ENCODE measurements at regions not wholly inside any gene's neighbourhood (a gene's known extent, or its start where the extent isn't known, plus 50 kb on each side); places are given as distances from the start of the nearest gene placed in this dataset.

DNA sequence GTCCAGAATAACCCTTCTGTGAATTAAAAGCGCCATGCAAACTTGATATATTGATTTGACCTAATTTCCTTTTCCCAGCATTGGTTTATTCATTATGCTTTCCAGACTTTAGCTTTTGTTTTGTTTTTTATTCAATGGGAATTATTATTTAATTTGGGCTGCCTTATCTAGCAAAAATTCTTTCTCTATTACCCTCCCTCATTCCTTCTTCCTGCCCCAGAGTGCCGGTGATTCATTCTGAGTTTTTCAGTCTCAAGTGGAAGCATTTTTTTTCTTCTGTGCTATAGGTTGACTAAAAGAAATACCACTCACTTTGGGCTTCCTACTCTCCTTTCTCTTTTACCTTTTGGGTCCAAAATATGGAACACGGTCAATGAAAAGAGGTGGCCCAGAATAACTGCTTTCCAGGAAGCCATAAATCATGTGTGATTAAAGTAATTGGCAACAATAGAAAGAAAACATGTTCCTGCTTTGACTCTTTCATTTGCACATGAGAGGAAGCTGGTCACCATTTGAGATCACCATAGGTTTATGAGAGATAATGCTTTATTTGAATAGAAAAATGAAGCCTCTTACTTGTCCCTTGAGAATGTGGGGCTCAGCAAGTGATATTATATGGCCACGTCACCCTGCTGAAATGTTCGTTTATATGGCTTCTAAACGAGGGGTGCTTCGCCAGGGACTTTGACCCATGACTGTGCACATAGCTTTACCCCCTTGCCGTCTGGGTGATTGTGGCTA, 422.8 kb upstream of the ZEB2 start:
- Mint-ChIP-seq H3K27me3 (ENCODE audit: low read depth, unreplicated experiment) (no peaks in the 10 kb centered on the region), H3K36me3 (ENCODE audit: low read depth, unreplicated experiment) (no peaks in the 10 kb centered on the region), H3K27ac (ENCODE audit: unreplicated experiment) (peak overlapping the region; percentile 63), H3K4me3 (ENCODE audit: unreplicated experiment) (no peak overlapping the region), H3K4me1 (ENCODE audit: low read depth, unreplicated experiment) (peaks cover 29% of the 10 kb centered on the region), H3K9me3 (ENCODE audit: unreplicated experiment) (peaks cover 2% of the 10 kb centered on the region)
- no peak for TF ChIP-seq EZH2 (IDR thresholded peaks at IDR 0.05; ENCODE audit: insufficient read depth, low read length)
- TF ChIP-seq CTCF (IDR thresholded peaks at IDR 0.05; ENCODE audit: insufficient read depth, low read depth, low read length): no peak
- Histone ChIP-seq H3K79me2 (ENCODE audit: insufficient read depth, low read length) (no peaks in the 10 kb centered on the region), H3K4me1 (ENCODE audit: insufficient read depth, low read length) (peaks cover 41% of the 10 kb centered on the region), H3K4me3 (ENCODE audit: insufficient read depth, low read depth, low read length) (no peak overlapping the region), H3K36me3 (ENCODE audit: insufficient read depth, low read length) (no peaks in the 10 kb centered on the region), H3K9me3 (ENCODE audit: insufficient read depth, low read depth, low read length) (no peaks in the 10 kb centered on the region), H3K4me2 (ENCODE audit: low read length) (peak overlapping the region; percentile 68), H3K9ac (ENCODE audit: low read length) (peak overlapping the region; percentile 41), H3K27ac (ENCODE audit: low read depth, low read length) (peak overlapping the region; percentile 74), H4K20me1 (ENCODE audit: insufficient read depth, low read length) (no peaks in the 10 kb centered on the region), H2AFZ (ENCODE audit: low read depth, low read length) (no peak overlapping the region), H3K27me3 (ENCODE audit: insufficient read depth, low read length) (no peaks in the 10 kb centered on the region)
- FAIRE-seq: peak; percentile 83
- peak; percentile 79 for DNase-seq (ENCODE audit: low read depth)

GRCh38 chr2:144941743-144942488, 422.0 kb upstream of the ZEB2 start:
- H3K27me3 Mint-ChIP-seq (ENCODE audit: low read depth, unreplicated experiment): no peaks in the 10 kb centered on the region
- Histone ChIP-seq H3K27me3 (ENCODE audit: insufficient read depth, low read length) (no peaks in the 10 kb centered on the region), H2AFZ (ENCODE audit: low read depth, low read length) (no peak overlapping the region), H3K4me2 (ENCODE audit: low read length) (peak overlapping the region; percentile 68), H3K9ac (ENCODE audit: low read length) (peak overlapping the region; percentile 0), H4K20me1 (ENCODE audit: insufficient read depth, low read length) (no peaks in the 10 kb centered on the region), H3K9me3 (ENCODE audit: insufficient read depth, low read depth, low read length) (no peaks in the 10 kb centered on the region), H3K4me3 (ENCODE audit: insufficient read depth, low read depth, low read length) (no peak overlapping the region), H3K4me1 (ENCODE audit: insufficient read depth, low read length) (peaks cover 41% of the 10 kb centered on the region), H3K79me2 (ENCODE audit: insufficient read depth, low read length) (no peaks in the 10 kb centered on the region), H3K27ac (ENCODE audit: low read depth, low read length) (peak overlapping the region; percentile 35), H3K36me3 (ENCODE audit: insufficient read depth, low read length) (no peaks in the 10 kb centered on the region)
- H3K9me3 Mint-ChIP-seq (ENCODE audit: unreplicated experiment): peaks cover 2% of the 10 kb centered on the region
- TF ChIP-seq EZH2 (IDR thresholded peaks at IDR 0.05; ENCODE audit: insufficient read depth, low read length) (no peak), CTCF (IDR thresholded peaks at IDR 0.05; ENCODE audit: insufficient read depth, low read depth, low read length) (no peak)
- no peak overlapping the region for H3K4me3 Mint-ChIP-seq (ENCODE audit: unreplicated experiment)
- no peak overlapping the region for H3K27ac Mint-ChIP-seq (ENCODE audit: unreplicated experiment)
- FAIRE-seq: peak; percentile 41
- H3K4me1 Mint-ChIP-seq (ENCODE audit: low read depth, unreplicated experiment): peaks cover 29% of the 10 kb centered on the region
- H3K36me3 Mint-ChIP-seq (ENCODE audit: low read depth, unreplicated experiment): no peaks in the 10 kb centered on the region
- DNase-seq (ENCODE audit: low read depth): no peak

All from astrocyte (in vitro differentiated cells and primary cell).